ENCODE measurements at regions not wholly inside any gene's neighbourhood (a gene's known extent, or its start where the extent isn't known, plus 50 kb on each side); places are given as distances from the start of the nearest gene placed in this dataset.

DNA sequence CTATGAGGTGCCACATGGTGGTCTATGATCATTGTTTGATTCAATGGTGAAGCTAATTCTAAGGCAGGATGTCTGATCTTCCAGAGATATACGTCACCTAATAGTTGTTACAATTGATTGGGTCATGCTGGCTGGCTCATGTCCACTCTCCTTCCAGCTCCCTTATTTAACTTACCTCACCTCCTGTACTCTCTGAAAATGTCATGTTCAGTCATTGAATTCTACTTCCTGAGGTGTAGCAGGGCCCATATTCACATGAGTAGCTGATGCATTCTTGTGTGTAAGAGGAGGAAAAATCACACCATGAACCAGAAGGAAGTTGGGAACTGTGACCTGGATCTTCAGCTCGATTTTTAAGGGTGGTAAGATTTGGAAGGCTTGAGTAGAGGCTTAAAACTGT is 795.8 kb downstream of the QKI start:
- no peak for TF ChIP-seq POLR2A (IDR thresholded peaks at IDR 0.05)
- TF ChIP-seq, protein P1, sequence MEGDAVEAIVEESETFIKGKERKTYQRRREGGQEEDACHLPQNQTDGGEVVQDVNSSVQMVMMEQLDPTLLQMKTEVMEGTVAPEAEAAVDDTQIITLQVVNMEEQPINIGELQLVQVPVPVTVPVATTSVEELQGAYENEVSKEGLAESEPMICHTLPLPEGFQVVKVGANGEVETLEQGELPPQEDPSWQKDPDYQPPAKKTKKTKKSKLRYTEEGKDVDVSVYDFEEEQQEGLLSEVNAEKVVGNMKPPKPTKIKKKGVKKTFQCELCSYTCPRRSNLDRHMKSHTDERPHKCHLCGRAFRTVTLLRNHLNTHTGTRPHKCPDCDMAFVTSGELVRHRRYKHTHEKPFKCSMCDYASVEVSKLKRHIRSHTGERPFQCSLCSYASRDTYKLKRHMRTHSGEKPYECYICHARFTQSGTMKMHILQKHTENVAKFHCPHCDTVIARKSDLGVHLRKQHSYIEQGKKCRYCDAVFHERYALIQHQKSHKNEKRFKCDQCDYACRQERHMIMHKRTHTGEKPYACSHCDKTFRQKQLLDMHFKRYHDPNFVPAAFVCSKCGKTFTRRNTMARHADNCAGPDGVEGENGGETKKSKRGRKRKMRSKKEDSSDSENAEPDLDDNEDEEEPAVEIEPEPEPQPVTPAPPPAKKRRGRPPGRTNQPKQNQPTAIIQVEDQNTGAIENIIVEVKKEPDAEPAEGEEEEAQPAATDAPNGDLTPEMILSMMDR (IDR thresholded peaks at IDR 0.05), result no peak
